Fibroblast of skin of right quadriceps (primary cell): ENCODE measurements at regions not wholly inside any gene's neighbourhood (a gene's known extent, or its start where the extent isn't known, plus 50 kb on each side); places are given as distances from the start of the nearest gene placed in this dataset.
A peak's percentile ranks its signal among the peaks of the same experiment; 100 is the strongest.

Source experiments
- DNase-seq: peaks from one replicate; pipeline ENCODE4 v3.0.0-alpha.2; 2013

- DNase-seq, result no peak
These were observed 67.3 kb upstream of the VRK1 start for GRCh38 chr14:96729889-96730288.

GRCh38 chr14:96730386-96730785 is 66.8 kb upstream of the VRK1 start:
- DNase-seq, result no peak

- no peak for DNase-seq
These were observed 63.0 kb upstream of the VRK1 start for GRCh38 chr14:96734076-96734622.

- DNase-seq, result no peak
These were observed 61.7 kb upstream of the VRK1 start for GRCh38 chr14:96735526-96735925.

GRCh38 chr14:96736439-96736838 is 60.7 kb upstream of the VRK1 start:
- no peak for DNase-seq

GRCh38 chr14:96737881-96738280 is 59.3 kb upstream of the VRK1 start:
- DNase-seq, result no peak

GRCh38 chr14:96739200-96739910 is 57.8 kb upstream of the VRK1 start:
- DNase-seq, result no peak

- peak; percentile 21 for DNase-seq
These were observed 55.8 kb upstream of the VRK1 start for GRCh38 chr14:96741151-96741977.

GRCh38 chr14:96744262-96744661 is 52.9 kb upstream of the VRK1 start:
- DNase-seq, result no peak

- no peak for DNase-seq
These were observed 51.6 kb upstream of the VRK1 start for GRCh38 chr14:96745500-96746051.

- no peak for DNase-seq
These were observed 51.1 kb upstream of the VRK1 start for GRCh38 chr14:96746101-96746500.

GRCh38 chr14:96747006-96747405 is 50.2 kb upstream of the VRK1 start:
- no peak for DNase-seq
